Neural cell (in vitro differentiated cells): ENCODE measurements at regions not wholly inside any gene's neighbourhood (a gene's known extent, or its start where the extent isn't known, plus 50 kb on each side); places are given as distances from the start of the nearest gene placed in this dataset.

Experiments
- H2AFZ ChIP-seq: fragments of 200-600, 300-800 bp; sonication (generic), shearing (Covaris generic); 2 replicates; pipeline ENCODE4 v1.6.0; 2014; ENCODE audit warnings: low read depth, mild to moderate bottlenecking, antibody characterized with exemption, low read length, moderate library complexity
- H3F3A ChIP-seq: fragments of 200-600 bp; shearing (Covaris generic); 2 replicates; pipeline ENCODE4 v1.6.1; 2016; ENCODE audit warnings: mild to moderate bottlenecking, moderate library complexity, mixed read lengths, antibody characterized with exemption, low read length; ENCODE audit not compliant: insufficient read depth, poor library complexity, severe bottlenecking
- H3K27ac ChIP-seq: fragments of 200-600, 300-800 bp; sonication (generic), shearing (Covaris generic); 2 replicates; pipeline ENCODE4 v1.5.1; 2014; ENCODE audit warnings: mild to moderate bottlenecking, low read length, moderate library complexity
- H3K27me3 ChIP-seq: fragments of 300-800, 200-600 bp; sonication (generic), shearing (Covaris generic); 2 replicates; pipeline ENCODE4 v1.6.0; 2014; ENCODE audit warnings: mild to moderate bottlenecking, low read depth, low read length, moderate library complexity; ENCODE audit not compliant: insufficient read depth
- H3K36me3 ChIP-seq: fragments of 300-800, 200-600 bp; sonication (generic), shearing (Covaris generic); 2 replicates; pipeline ENCODE4 v1.5.1; 2014; ENCODE audit warnings: mild to moderate bottlenecking, antibody characterized with exemption, low read length, moderate library complexity; ENCODE audit not compliant: insufficient read depth
- H3K4me2 ChIP-seq: fragments of 300-800, 200-600 bp; sonication (generic), shearing (Covaris generic); 2 replicates; pipeline ENCODE4 v1.6.0; 2014; ENCODE audit warnings: mild to moderate bottlenecking, low read length
- H3K4me3 ChIP-seq: fragments of 300-800, 200-600 bp; sonication (generic), shearing (Covaris generic); 2 replicates; pipeline ENCODE4 v1.5.1; 2014; ENCODE audit warnings: mild to moderate bottlenecking, low read length, moderate library complexity
- H3K79me2 ChIP-seq: fragments of 200-600 bp; shearing (Covaris generic); replicated peaks from 2 replicates; pipeline ENCODE4 v1.6.0; 2014; ENCODE audit warnings: mild to moderate bottlenecking, low read length, moderate library complexity; ENCODE audit not compliant: insufficient read depth
- H3K9ac ChIP-seq: fragments of 300-800, 200-600 bp; sonication (generic), shearing (Covaris generic); 2 replicates; pipeline ENCODE4 v1.6.1; 2016; ENCODE audit warnings: mild to moderate bottlenecking, low read length, mixed read lengths
- H3K9me2 ChIP-seq: fragments of 200-600 bp; shearing (Covaris generic); 2 replicates; pipeline ENCODE4 v1.6.1; 2016; ENCODE audit warnings: mild to moderate bottlenecking, low read length, mixed read lengths; ENCODE audit not compliant: insufficient read depth
- H3K9me3 ChIP-seq: fragments of 200-600, 300-800 bp; sonication (generic), shearing (Covaris generic); 2 replicates; pipeline ENCODE4 v1.6.1; 2016; ENCODE audit warnings: mild to moderate bottlenecking, mixed run types, low read length, moderate library complexity, mixed read lengths
- H4K20me1 ChIP-seq: fragments of 200-600 bp; shearing (Covaris generic); 2 replicates; pipeline ENCODE4 v1.6.1; 2016; ENCODE audit warnings: mild to moderate bottlenecking, mixed run types; ENCODE audit not compliant: insufficient read depth
- EP300 ChIP-seq: fragments of 450-650 bp; conservative IDR thresholded peaks from 2 replicates; pipeline ENCODE4 v1.6.1; 2014; ENCODE audit warnings: antibody characterized with exemption, mild to moderate bottlenecking, moderate library complexity; ENCODE audit not compliant: poor library complexity, severe bottlenecking
- EZH2 ChIP-seq: fragments of 200-600, 300-800 bp; shearing (Covaris generic), sonication (generic); IDR thresholded peaks from 2 replicates; pipeline ENCODE4 v1.6.1; 2014; ENCODE audit warnings: antibody characterized with exemption, low read length, borderline replicate concordance, mild to moderate bottlenecking; ENCODE audit not compliant: insufficient read depth, poor library complexity, severe bottlenecking
- MXI1 ChIP-seq: fragments of 450-650 bp; conservative IDR thresholded peaks from 2 replicates; pipeline ENCODE4 v1.6.1; 2014; ENCODE audit warnings: antibody characterized with exemption, mild to moderate bottlenecking; ENCODE audit not compliant: poor library complexity, severe bottlenecking
- POLR2AphosphoS5 ChIP-seq: IDR thresholded peaks from 2 replicates; pipeline ENCODE4 v1.6.1; 2012
- RAD21 ChIP-seq: fragments of 450-650 bp; conservative IDR thresholded peaks from 2 replicates; pipeline ENCODE4 v1.6.1; 2014; ENCODE audit warnings: antibody characterized with exemption, mild to moderate bottlenecking, moderate library complexity
- SMC3 ChIP-seq: fragments of 450-650 bp; conservative IDR thresholded peaks from 2 replicates; pipeline ENCODE4 v1.6.1; 2014; ENCODE audit warnings: antibody characterized with exemption, mild to moderate bottlenecking, moderate library complexity; ENCODE audit not compliant: poor library complexity
- TAF1 ChIP-seq: IDR thresholded peaks from 2 replicates; pipeline ENCODE4 v1.6.1; 2012; ENCODE audit warnings: low read depth
- TF ChIP-seq, protein P1 (sequence below): fragments of 450-650 bp; IDR thresholded peaks from 2 replicates; pipeline ENCODE4 v1.5.1; 2014; ENCODE audit warnings: antibody characterized with exemption, mild to moderate bottlenecking, moderate library complexity; ENCODE audit not compliant: poor library complexity, severe bottlenecking
- TF ChIP-seq, protein P2 (sequence below): IDR thresholded peaks from 2 replicates; pipeline ENCODE4 v1.6.1; 2012; ENCODE audit warnings: borderline replicate concordance

DNA sequence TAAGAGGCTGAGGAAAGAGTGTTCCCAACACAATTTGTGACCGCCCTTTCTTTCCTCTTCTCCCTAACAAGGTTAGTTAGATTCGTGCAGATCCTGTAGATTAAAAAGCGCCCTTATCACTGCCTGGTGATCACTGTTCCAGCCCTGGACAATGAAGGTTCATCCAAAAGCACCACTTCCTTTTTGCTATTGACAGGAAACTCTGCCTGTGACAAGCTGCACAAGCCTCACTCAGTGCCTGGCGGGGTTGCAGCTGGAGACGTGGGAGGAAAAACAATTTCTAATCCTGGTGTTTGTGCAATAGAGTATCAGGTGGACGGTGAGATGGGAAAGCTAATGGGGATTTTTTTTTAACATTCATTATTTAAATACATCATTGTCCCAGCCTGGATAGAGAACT, 105.9 kb upstream of the CAV2 start:
- H3K9me3 ChIP-seq: no peaks in the 10 kb centered on the region
- H3K27ac ChIP-seq: no peak overlapping the region
- no peak overlapping the region for H2AFZ ChIP-seq
- H3F3A ChIP-seq: no peaks in the 10 kb centered on the region
- no peak overlapping the region for H3K4me3 ChIP-seq
- H3K36me3 ChIP-seq: no peaks in the 10 kb centered on the region
- H3K9me2 ChIP-seq: no peaks in the 10 kb centered on the region
- TF ChIP-seq MXI1 (no peak), TAF1 (no peak), POLR2AphosphoS5 (no peak)
- TF ChIP-seq, protein P1, sequence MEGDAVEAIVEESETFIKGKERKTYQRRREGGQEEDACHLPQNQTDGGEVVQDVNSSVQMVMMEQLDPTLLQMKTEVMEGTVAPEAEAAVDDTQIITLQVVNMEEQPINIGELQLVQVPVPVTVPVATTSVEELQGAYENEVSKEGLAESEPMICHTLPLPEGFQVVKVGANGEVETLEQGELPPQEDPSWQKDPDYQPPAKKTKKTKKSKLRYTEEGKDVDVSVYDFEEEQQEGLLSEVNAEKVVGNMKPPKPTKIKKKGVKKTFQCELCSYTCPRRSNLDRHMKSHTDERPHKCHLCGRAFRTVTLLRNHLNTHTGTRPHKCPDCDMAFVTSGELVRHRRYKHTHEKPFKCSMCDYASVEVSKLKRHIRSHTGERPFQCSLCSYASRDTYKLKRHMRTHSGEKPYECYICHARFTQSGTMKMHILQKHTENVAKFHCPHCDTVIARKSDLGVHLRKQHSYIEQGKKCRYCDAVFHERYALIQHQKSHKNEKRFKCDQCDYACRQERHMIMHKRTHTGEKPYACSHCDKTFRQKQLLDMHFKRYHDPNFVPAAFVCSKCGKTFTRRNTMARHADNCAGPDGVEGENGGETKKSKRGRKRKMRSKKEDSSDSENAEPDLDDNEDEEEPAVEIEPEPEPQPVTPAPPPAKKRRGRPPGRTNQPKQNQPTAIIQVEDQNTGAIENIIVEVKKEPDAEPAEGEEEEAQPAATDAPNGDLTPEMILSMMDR: no peak
- H3K4me2 ChIP-seq: no peak overlapping the region
- no peak overlapping the region for H3K9ac ChIP-seq
- H3K79me2 ChIP-seq: no peaks in the 10 kb centered on the region
- H3K27me3 ChIP-seq: no peaks in the 10 kb centered on the region
- H4K20me1 ChIP-seq: no peaks in the 10 kb centered on the region

DNA sequence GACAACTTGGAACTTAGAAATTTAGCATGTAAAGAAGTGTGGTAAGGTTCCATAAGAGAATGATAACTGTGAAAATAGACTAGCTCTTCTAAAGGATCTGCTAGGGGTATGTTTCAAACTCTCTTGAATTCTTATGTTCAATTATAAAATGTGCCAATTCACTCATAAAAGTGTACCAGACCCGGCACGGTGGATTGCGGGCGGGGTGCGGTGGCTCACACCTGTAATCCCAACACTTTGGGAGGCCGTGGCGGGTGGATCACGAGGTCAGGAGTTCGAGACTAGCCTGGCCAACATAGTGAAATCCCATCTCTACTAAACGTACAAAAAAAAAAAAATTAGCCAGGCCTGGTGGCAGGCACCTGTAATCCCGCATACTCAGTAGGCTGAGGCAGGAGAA, 105.4 kb upstream of the CAV2 start:
- Histone ChIP-seq H3K27me3 (no peaks in the 10 kb centered on the region), H4K20me1 (no peaks in the 10 kb centered on the region), H3K9me2 (no peaks in the 10 kb centered on the region), H3K4me3 (no peak overlapping the region), H3F3A (no peaks in the 10 kb centered on the region), H3K79me2 (no peaks in the 10 kb centered on the region), H2AFZ (no peak overlapping the region), H3K9ac (no peak overlapping the region), H3K36me3 (no peaks in the 10 kb centered on the region), H3K4me2 (no peak overlapping the region), H3K9me3 (no peaks in the 10 kb centered on the region), H3K27ac (no peak overlapping the region)
- TF ChIP-seq, protein P2, sequence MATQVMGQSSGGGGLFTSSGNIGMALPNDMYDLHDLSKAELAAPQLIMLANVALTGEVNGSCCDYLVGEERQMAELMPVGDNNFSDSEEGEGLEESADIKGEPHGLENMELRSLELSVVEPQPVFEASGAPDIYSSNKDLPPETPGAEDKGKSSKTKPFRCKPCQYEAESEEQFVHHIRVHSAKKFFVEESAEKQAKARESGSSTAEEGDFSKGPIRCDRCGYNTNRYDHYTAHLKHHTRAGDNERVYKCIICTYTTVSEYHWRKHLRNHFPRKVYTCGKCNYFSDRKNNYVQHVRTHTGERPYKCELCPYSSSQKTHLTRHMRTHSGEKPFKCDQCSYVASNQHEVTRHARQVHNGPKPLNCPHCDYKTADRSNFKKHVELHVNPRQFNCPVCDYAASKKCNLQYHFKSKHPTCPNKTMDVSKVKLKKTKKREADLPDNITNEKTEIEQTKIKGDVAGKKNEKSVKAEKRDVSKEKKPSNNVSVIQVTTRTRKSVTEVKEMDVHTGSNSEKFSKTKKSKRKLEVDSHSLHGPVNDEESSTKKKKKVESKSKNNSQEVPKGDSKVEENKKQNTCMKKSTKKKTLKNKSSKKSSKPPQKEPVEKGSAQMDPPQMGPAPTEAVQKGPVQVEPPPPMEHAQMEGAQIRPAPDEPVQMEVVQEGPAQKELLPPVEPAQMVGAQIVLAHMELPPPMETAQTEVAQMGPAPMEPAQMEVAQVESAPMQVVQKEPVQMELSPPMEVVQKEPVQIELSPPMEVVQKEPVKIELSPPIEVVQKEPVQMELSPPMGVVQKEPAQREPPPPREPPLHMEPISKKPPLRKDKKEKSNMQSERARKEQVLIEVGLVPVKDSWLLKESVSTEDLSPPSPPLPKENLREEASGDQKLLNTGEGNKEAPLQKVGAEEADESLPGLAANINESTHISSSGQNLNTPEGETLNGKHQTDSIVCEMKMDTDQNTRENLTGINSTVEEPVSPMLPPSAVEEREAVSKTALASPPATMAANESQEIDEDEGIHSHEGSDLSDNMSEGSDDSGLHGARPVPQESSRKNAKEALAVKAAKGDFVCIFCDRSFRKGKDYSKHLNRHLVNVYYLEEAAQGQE: no peak
- TF ChIP-seq, protein P1: no peak
- TF ChIP-seq POLR2AphosphoS5 (no peak), EP300 (no peak), EZH2 (no peak), TAF1 (no peak), SMC3 (no peak), MXI1 (no peak), RAD21 (no peak)
